Effector memory CD8-positive, alpha-beta T cell (primary cell): ENCODE measurements at regions not wholly inside any gene's neighbourhood (a gene's known extent, or its start where the extent isn't known, plus 50 kb on each side); places are given as distances from the start of the nearest gene placed in this dataset.

Experiments
- ATAC-seq: fragments of 150-1000 bp; cut with Tn5 transposase; replicated peaks from 2 replicates; pipeline ENCODE4 v1.10.0; 2021; ENCODE audit warnings: mild to moderate bottlenecking, moderate library complexity
- DNase-seq, 3 experiments: peaks; one replicate each; pipeline ENCODE4 v3.0.0; 2021
- H3K27ac Mint-ChIP-seq, 2 donors: one replicate each; pipeline ENCODE4 v1.8.0; 2022; ENCODE audit warnings: mild to moderate bottlenecking in 2 of 2, mixed read lengths in 2 of 2, moderate library complexity in 2 of 2
- H3K27me3 Mint-ChIP-seq, 2 donors: one replicate each; pipeline ENCODE4 v1.8.0; 2022; ENCODE audit warnings: mixed read lengths in 2 of 2
- H3K36me3 Mint-ChIP-seq: one replicate; pipeline ENCODE4 v1.8.0; 2022; ENCODE audit warnings: mild to moderate bottlenecking, moderate library complexity, mixed read lengths; ENCODE audit not compliant: insufficient read depth
- H3K4me1 Mint-ChIP-seq, 2 donors: one replicate each; pipeline ENCODE4 v1.8.0; 2022; ENCODE audit warnings: low read depth in 2 of 2, mixed read lengths in 2 of 2
- H3K4me3 Mint-ChIP-seq, 2 donors: one replicate each; pipeline ENCODE4 v1.8.0; 2022; ENCODE audit warnings: mild to moderate bottlenecking in 2 of 2, mixed read lengths in 2 of 2, moderate library complexity in 2 of 2
- H3K9me3 Mint-ChIP-seq, 2 donors: one replicate each; pipeline ENCODE4 v1.8.0; 2022; ENCODE audit warnings: mixed read lengths in 2 of 2

DNA sequence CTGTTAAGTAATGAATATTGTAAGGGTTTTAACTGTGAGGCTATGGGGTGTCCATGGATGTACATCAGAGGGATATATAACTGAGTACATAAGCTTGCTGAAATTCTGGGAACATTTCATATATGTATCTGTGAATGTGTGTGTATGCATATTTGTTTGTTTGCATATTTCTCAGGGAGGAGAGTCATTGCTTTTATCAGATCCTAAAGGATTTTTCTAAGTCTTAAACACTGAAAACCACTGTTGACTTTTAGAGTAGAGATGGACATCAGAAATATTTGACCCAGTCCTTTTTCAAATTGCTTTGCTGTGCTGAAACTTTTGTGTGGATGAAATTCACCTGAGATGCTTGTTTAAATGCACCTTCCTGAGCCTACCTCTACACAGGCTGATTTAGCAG is 410.6 kb downstream of the METTL15 start:
- Mint-ChIP-seq H3K27ac (no peak overlapping the region), H3K4me1 (no peaks in the 10 kb centered on the region), H3K4me3 (no peak overlapping the region), H3K9me3 (peaks cover 9 to 14% of the 10 kb centered on the region in 2 donors), H3K27me3 (no peaks in the 10 kb centered on the region), H3K36me3 (no peaks in the 10 kb centered on the region)
- ATAC-seq (no peak), DNase-seq (no peak)

DNA sequence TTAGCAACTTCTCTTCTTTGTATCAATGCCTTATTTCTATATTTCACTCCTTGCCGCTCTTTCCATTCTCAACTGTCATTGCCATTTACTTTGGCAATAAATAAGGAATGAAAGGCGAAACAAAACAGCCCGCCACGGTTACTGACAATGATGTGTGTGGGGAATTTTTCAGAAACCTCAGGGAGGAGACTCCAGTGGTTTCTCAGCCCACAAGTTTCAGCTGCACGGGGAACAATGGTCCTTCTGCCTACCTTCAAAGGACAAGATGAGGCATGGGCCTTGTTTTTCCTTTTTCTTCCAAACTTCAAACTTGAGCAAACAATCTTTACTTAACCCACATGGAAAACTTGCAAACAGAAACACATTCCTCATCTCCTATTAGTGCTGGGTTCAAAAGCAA is 409.4 kb downstream of the METTL15 start:
- H3K9me3 Mint-ChIP-seq, result peaks cover 7% of the 10 kb centered on the region in 2 donors
- no peaks in the 10 kb centered on the region for H3K27me3 Mint-ChIP-seq
- H3K36me3 Mint-ChIP-seq, result no peaks in the 10 kb centered on the region
- DNase-seq, result no peak
- ATAC-seq, result no peak
- H3K27ac Mint-ChIP-seq, result no peak overlapping the region
- no peak overlapping the region for H3K4me3 Mint-ChIP-seq
- H3K4me1 Mint-ChIP-seq, result no peaks in the 10 kb centered on the region

DNA sequence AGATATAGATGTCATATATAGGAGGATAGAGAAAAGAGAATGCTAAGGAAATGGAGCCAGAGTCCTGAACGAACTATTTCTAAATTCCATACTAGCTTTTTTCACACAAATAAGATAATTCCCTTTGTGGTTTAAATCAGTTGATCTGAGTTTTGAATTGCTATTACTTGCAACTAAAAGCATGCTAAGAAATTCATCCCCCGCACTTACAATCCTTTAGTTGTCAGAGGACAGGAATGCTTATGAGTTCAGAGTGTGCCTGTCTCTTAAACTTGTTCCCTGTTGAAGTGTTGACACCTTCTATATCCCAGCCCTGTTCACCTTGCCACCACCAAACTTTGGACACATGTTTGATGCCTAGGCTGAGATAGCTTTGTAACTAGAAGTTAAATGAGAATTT is 406.2 kb downstream of the METTL15 start:
- ATAC-seq (no peak), DNase-seq (no peak)
- H3K36me3 Mint-ChIP-seq, result no peaks in the 10 kb centered on the region
- H3K27ac Mint-ChIP-seq, result no peak overlapping the region
- H3K4me3 Mint-ChIP-seq, result no peak overlapping the region
- no peaks in the 10 kb centered on the region for H3K4me1 Mint-ChIP-seq
- H3K27me3 Mint-ChIP-seq, result no peaks in the 10 kb centered on the region
- H3K9me3 Mint-ChIP-seq, result peaks cover 6 to 7% of the 10 kb centered on the region in 2 donors

DNA sequence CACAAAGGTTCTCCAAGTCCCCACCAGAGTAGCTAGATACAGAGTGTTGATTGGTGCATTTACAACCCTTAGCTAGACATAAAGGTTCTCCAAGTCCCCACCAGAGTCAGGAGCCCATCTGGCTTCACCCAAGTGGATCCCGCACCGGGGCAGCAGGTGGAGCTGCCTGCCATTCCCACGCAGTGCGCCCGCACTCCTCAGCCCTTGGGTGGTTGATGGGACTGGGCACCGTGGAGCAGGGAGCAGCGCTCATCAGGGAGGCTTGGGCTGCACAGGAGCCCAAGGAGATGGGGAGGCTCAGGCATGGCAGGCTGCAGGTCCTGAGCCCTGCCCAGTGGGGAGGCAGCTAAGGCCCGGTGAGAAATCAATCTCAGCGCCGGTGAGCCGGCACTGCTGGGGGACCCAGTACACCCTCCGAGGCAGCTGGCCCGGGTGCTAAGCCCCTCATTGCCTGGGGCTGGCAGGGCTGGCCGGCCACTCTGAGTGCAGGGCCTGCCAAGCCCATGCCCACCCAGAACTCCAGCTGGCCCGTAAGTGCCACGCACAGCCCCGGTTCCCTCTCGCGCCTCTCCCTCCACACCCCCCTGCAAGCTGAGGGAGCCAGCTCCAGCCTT is 404.1 kb downstream of the METTL15 start:
- no peak for DNase-seq
- Mint-ChIP-seq H3K9me3 (peaks cover 4 to 17% of the 10 kb centered on the region in 2 donors), H3K27me3 (no peaks in the 10 kb centered on the region), H3K27ac (no peak overlapping the region), H3K4me1 (no peaks in the 10 kb centered on the region), H3K4me3 (no peak overlapping the region), H3K36me3 (no peaks in the 10 kb centered on the region)
- ATAC-seq, result no peak

DNA sequence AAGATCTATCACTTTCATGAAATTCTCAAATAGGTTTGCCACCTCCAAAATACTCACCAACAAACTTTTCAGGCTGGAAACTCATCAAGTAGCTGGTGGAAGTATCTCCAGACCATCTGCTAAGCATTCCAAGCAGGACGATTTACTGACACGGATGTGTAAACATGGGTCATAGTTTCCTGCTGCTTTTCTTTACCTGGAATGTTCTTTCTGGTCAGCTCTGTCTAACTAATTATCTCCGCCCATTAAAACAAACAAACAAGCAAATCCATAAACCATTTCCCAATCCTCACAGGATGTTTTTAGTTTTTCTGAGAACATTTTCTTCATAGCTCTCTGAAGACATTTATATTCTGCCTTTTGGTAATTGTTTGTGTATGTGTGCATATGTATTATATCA is 397.0 kb downstream of the METTL15 start:
- Mint-ChIP-seq H3K27ac (no peak overlapping the region), H3K27me3 (no peaks in the 10 kb centered on the region), H3K4me1 (no peaks in the 10 kb centered on the region), H3K9me3 (peaks cover 6 to 19% of the 10 kb centered on the region in 2 donors), H3K36me3 (no peaks in the 10 kb centered on the region), H3K4me3 (no peak overlapping the region)
- ATAC-seq (no peak), DNase-seq (no peak)

DNA sequence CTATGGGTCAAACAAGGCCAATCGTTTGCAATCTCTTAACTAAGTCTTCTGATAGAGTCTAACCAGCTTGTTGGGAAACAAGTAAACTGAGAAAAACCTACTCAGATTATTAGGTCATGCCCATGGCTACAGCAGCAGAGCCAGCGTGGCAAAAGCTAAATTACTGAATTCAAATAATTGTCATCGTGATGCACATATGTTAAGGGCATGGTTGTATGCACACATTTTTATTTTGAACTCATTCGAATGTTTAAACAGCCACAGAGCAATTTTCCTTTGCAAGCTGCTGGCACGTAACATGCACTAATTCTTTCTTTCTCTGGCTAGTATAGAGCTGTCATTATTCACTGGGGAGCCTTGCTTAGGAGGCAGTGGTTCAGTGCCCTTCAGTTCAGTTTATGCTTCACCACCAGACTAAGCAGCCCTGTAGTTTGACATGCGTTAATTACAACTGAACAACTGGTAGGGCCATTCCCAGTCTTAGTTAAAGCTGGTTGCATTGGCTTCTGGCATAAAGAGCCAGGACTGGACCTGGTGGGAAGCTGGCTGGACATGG is 396.4 kb downstream of the METTL15 start:
- no peak for ATAC-seq
- Mint-ChIP-seq H3K27me3 (no peaks in the 10 kb centered on the region), H3K4me3 (no peak overlapping the region), H3K27ac (no peak overlapping the region), H3K4me1 (no peaks in the 10 kb centered on the region), H3K36me3 (no peaks in the 10 kb centered on the region), H3K9me3 (peaks cover 6 to 19% of the 10 kb centered on the region in 2 donors)
- DNase-seq, result no peak

DNA sequence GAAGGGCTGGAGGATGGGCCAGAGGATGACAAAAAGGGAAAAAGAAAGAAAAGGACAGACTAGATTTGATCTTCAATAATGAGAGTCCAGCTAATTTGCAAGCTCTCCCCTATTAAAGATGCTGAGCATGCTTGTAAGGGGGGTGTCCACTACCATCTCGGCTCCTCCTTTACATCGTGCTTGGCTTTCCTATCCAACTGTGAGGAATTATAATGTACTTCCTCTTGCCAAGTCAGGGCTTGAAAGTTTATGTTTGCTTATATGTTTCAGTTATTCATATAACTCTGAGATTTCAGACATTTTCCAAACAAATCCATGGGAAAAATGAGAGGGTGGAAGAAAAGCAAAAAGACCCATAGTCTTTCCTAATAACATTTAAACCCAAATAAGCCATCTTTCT is 387.1 kb downstream of the METTL15 start:
- DNase-seq, result no peak
- Mint-ChIP-seq H3K4me3 (no peak overlapping the region), H3K36me3 (no peaks in the 10 kb centered on the region), H3K4me1 (no peaks in the 10 kb centered on the region), H3K27me3 (no peaks in the 10 kb centered on the region), H3K9me3 (no peaks in the 10 kb centered on the region), H3K27ac (no peak overlapping the region)
- ATAC-seq, result no peak

DNA sequence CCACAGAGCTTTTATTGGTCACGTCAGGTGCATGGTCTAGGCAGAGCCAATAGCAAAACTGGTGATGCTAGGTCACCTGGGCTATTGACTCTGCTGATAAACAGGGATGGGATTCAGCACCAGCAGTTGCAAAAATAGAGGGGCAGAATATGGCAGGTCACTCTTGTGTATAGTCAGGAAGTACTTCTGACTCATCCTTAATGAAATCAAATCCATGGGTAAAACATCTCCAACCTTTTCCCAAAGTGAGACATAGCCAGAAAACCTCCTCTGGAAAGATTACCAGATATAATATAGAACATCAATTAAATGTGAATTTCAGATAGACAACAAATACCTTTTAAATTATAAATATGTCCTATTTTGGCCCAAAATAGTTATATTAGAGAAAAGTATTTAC is 383.2 kb downstream of the METTL15 start:
- Mint-ChIP-seq H3K9me3 (no peaks in the 10 kb centered on the region), H3K4me3 (no peak overlapping the region), H3K4me1 (no peaks in the 10 kb centered on the region), H3K27me3 (no peaks in the 10 kb centered on the region), H3K36me3 (no peaks in the 10 kb centered on the region), H3K27ac (no peak overlapping the region)
- DNase-seq (no peak), ATAC-seq (no peak)

DNA sequence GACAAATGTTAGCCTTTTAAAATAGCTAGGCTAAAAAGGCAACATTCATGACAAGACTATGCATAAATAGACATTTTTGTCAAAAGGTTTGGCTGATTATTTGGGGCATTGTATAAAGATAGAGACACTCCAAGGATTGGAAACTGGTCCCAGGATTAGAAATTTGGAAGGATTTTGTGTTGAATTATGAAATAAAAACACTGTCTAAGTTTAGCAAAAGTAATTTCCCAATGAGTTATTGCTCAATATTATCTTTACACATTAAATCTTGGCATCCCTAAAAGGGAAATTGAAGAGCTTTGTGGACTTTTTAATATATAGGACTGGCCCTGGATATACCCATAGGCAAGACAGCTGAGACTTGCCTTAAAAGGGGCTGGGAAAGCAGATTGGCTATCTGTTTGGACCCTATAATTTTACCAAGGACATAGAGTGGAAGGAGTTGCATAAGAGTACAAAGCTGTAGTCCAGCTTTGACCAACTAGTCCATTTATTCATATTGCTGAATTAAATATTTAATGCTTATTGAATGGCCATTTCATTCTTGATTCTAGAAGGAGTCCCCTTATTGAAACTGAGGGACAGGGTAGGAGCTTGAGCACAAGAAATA is 382.7 kb downstream of the METTL15 start:
- Mint-ChIP-seq H3K27me3 (no peaks in the 10 kb centered on the region), H3K4me3 (no peak overlapping the region), H3K9me3 (no peaks in the 10 kb centered on the region), H3K4me1 (no peaks in the 10 kb centered on the region), H3K36me3 (no peaks in the 10 kb centered on the region), H3K27ac (no peak overlapping the region)
- ATAC-seq, result no peak
- DNase-seq, result no peak

DNA sequence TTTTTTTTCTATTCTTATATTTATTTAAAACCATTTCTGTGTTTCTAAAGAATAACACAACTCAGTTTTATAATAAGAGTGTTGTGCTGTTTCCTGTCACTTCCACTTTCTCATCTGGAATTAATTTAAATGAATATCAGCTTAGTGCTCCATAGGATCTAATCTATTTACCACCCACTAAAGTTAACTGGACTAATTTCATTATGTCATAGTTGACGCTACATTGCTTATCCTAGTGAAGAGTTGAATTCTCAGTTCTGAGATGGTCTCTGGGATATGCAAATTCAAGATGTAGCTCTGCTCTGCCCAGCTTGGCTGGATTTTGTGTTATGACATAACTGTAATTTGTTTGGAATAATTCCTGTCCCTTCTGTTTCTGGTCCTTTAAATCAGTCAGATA is 380.1 kb downstream of the METTL15 start:
- H3K4me1 Mint-ChIP-seq, result no peaks in the 10 kb centered on the region
- no peaks in the 10 kb centered on the region for H3K36me3 Mint-ChIP-seq
- DNase-seq (no peak), ATAC-seq (no peak)
- no peaks in the 10 kb centered on the region for H3K9me3 Mint-ChIP-seq
- H3K4me3 Mint-ChIP-seq, result no peak overlapping the region
- H3K27me3 Mint-ChIP-seq, result no peaks in the 10 kb centered on the region
- no peak overlapping the region for H3K27ac Mint-ChIP-seq

DNA sequence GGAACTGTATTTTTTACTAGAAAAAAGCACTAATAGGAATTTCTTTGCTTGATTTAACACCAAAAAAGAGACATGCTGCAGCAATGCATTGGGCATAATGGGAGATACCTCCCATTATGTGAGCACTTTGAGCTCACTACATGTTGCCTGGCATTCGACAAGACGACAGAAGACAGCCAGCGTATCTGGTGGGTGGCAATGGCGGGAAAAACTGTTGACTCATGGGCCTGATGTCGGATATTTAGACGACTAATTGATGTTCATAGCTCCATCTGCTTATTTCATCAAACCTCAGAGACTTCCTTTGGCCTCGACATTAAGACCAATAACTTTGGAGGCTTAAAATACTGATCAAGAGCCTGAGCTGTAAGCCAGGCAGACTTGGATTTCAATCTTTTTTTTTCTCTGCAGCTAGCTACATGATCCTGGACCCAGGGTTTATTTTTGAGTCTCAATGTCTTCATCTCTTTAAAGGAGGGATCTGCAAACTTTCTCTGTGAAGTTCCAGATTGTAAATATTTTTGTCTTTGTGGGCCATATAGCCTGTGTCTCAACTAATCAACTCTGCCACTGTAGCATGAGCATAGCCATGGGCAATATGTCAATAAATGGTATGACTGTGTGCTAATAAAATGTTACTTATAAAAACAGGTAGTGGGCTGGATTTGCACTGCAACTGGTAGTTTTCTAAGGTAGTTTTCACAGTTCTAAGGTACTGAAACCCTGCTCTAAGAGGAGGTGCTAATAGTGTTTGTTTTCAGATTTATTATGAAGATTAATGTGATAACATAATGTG is 375.1 kb downstream of the METTL15 start:
- no peak for DNase-seq
- H3K27me3 Mint-ChIP-seq, result no peaks in the 10 kb centered on the region
- ATAC-seq, result no peak
- H3K4me1 Mint-ChIP-seq, result no peaks in the 10 kb centered on the region
- no peaks in the 10 kb centered on the region for H3K36me3 Mint-ChIP-seq
- H3K4me3 Mint-ChIP-seq, result no peak overlapping the region
- H3K9me3 Mint-ChIP-seq, result peaks cover 0 to 2% of the 10 kb centered on the region in 2 donors
- no peak overlapping the region for H3K27ac Mint-ChIP-seq

DNA sequence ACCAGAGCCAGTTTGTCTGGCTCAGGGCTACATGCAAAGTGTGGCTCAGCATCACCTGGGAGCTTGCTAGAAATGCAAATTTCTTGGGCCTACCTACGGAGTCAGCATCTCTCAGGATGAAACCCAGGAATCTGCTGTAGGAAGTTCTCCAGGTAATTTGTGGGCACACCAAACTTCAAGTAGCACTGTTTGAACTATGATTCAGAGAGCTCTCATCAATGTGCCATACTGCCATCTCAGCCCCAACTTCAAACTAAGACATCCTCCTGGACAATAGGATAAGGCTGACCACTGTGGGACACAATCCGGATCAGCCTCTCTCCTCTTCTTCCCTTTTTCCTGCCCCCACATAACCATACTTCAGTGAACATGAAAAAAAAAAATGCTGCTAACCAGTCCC is 374.5 kb downstream of the METTL15 start:
- H3K9me3 Mint-ChIP-seq, result peaks cover 0 to 2% of the 10 kb centered on the region in 2 donors
- DNase-seq, result no peak
- H3K4me3 Mint-ChIP-seq, result no peak overlapping the region
- H3K4me1 Mint-ChIP-seq, result no peaks in the 10 kb centered on the region
- H3K36me3 Mint-ChIP-seq, result no peaks in the 10 kb centered on the region
- no peaks in the 10 kb centered on the region for H3K27me3 Mint-ChIP-seq
- no peak for ATAC-seq
- no peak overlapping the region for H3K27ac Mint-ChIP-seq

DNA sequence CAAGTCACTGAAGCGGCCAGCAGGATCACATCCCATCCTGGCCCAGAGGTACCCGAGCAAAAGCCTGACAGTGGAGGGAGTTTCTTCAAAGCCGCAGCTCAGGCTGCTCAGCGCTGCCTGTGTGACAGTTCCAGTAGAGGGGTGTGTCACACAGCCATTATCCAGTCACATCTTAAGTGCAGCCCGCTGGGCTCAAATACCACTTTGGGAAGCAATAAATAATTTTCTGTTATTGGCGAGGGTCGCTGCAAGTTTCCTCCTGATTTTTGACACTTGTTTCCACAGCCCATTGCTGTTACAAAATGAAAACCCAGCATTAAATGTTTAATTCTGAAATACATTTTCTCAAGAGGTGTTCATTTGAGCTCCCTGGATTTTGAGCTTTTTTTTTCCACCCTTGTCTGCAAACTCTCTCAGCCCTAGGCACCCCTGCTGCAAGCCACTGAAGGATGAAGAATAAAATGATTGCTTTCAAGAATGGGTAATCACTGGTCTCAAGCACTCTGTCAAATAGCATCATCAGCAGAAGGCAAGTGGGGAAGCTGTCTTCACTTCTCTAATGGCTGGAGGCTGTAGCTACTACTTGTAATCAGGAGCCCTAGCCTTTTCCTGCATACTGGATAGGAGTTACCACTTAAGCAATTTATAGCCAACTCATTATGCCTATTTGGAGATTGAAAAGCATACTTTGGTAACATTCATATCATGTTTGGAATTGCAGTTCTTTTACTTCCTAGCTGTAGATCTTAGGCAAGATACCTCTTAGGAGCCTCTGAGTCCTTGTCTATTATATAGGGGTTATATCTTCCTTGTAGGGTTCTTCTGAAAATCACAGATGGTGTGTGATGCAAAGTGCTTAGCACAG is 373.7 kb downstream of the METTL15 start:
- DNase-seq, result no peak
- Mint-ChIP-seq H3K4me1 (no peaks in the 10 kb centered on the region), H3K9me3 (peaks cover 0 to 2% of the 10 kb centered on the region in 2 donors), H3K27me3 (no peaks in the 10 kb centered on the region), H3K36me3 (no peaks in the 10 kb centered on the region), H3K4me3 (no peak overlapping the region), H3K27ac (no peak overlapping the region)
- no peak for ATAC-seq
